LNCaP clone FGC (cell line): ENCODE measurements at regions not wholly inside any gene's neighbourhood (a gene's known extent, or its start where the extent isn't known, plus 50 kb on each side); places are given as distances from the start of the nearest gene placed in this dataset.
"Not testable (repeated sequence)": the region's sequence is repeated elsewhere in the genome, so short reads cannot be mapped to it uniquely, and the experiment has no call there.

Source experiments
- DNase-seq: peaks from one replicate; pipeline ENCODE4 v3.0.0-alpha.2; 2011; ENCODE audit warnings: low read depth
- H3K4me3 ChIP-seq: 2 replicates; pipeline ENCODE4 v1.5.1; 2011; ENCODE audit warnings: mild to moderate bottlenecking, low read depth, low read length, control low read depth
- CTCF ChIP-seq: IDR thresholded peaks from 2 replicates; pipeline ENCODE4 v1.5.1; 2012; ENCODE audit warnings: mild to moderate bottlenecking; ENCODE audit not compliant: control insufficient read depth, insufficient read depth; ENCODE audit errors: extremely low read depth

GRCh38 chr2:64814007-64814406 is 160.3 kb upstream of the SERTAD2 start:
- TF ChIP-seq CTCF, result no peak
- H3K4me3 ChIP-seq, result no peak overlapping the region

GRCh38 chr2:64816526-64816925 is 162.8 kb upstream of the SERTAD2 start:
- not testable (repeated sequence) for DNase-seq, H3K4me3 ChIP-seq

More at GRCh38 chr2:64814007-64814406, 160.3 kb upstream of the SERTAD2 start:
- DNase-seq, result no peak

- DNase-seq, result no peak
- no peak for TF ChIP-seq CTCF
- H3K4me3 ChIP-seq, result no peak overlapping the region
Measured at GRCh38 chr2:64817453-64817852, 163.7 kb upstream of the SERTAD2 start.

- H3K4me3 ChIP-seq, result no peak overlapping the region
- no peak for DNase-seq
- no peak for TF ChIP-seq CTCF
Measured at GRCh38 chr2:64818664-64819060, 164.9 kb upstream of the SERTAD2 start.

- no peak for TF ChIP-seq CTCF
- H3K4me3 ChIP-seq, result no peak overlapping the region
Measured at GRCh38 chr2:64819361-64819760, 165.6 kb upstream of the SERTAD2 start.

DNA sequence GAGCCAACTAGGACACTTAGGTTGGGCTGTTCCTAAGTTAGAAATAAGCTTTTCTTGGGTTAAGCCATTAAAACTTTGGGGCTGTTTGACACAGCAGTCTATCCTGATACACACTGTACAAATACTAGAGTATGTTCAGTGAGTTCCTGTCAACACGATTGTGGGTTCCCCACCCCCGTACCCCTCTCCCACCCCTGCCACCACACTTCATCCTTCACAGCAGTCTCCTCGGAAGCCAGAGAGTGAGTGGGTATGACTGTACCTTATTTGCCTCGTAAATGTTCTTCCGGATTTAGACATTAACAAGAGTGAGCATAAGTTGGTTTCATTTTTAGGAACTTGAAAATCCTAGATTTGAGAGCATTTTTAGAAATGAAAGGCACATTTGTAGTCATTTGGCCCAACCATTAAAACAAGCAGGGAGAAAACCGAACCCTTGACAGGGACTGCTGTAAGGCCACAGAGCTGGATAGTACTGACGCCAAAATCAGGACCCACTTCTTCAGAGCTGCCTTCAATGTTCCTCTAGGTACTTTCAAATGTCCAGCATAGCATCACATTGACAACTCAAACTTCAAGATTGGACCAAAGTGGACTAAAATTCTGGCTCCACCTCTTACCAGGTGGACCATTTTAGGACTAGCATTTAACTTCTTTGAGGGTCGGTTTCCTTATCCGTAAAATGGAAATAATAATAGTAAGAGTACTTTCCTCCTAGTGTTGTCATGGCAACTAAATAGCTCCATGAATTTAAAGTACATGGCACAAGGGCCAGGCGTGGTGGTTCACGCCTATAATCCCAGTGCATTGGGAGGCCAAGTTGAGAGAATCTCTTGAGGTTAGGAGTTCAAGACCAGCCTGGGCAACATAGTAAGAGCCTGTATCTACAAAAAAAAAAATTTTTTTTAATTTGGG is 166.3 kb upstream of the SERTAD2 start:
- no peak for TF ChIP-seq CTCF
- DNase-seq, result no peak
- H3K4me3 ChIP-seq, result no peak overlapping the region

More at GRCh38 chr2:64819361-64819760, 165.6 kb upstream of the SERTAD2 start:
- no peak for DNase-seq

GRCh38 chr2:64820901-64821300 is 167.2 kb upstream of the SERTAD2 start:
- no peak overlapping the region for H3K4me3 ChIP-seq
- DNase-seq, result no peak
- TF ChIP-seq CTCF, result no peak
